DMS 273 (cell line): ENCODE measurements at regions not wholly inside any gene's neighbourhood (a gene's known extent, or its start where the extent isn't known, plus 50 kb on each side); places are given as distances from the start of the nearest gene placed in this dataset.
A peak's percentile ranks its signal among the peaks of the same experiment; 100 is the strongest.

Experiments
- DNase-seq: peaks from one replicate; lab custom pipeline; 2025; ENCODE audit not compliant: unreplicated experiment; lab: John Stamatoyannopoulos, UW

- DNase-seq: peak; percentile 94
Observed at GRCh38 chr2:15040429-15041084, 408.0 kb downstream of the LRATD1 start.

GRCh38 chr2:15041429-15041837 lies 408.9 kb downstream of the LRATD1 start:
- DNase-seq: peak; percentile 92

GRCh38 chr2:15042801-15043217 lies 410.3 kb downstream of the LRATD1 start:
- DNase-seq: peak; percentile 52

- peak; percentile 47 for DNase-seq
Observed at GRCh38 chr2:15043336-15044058, 411.0 kb downstream of the LRATD1 start.

- DNase-seq: no peak
Observed at GRCh38 chr2:15045054-15045453, 412.5 kb downstream of the LRATD1 start.

- no peak for DNase-seq
Observed at GRCh38 chr2:15047184-15047583, 414.7 kb downstream of the LRATD1 start.

GRCh38 chr2:15048000-15048399 lies 415.5 kb downstream of the LRATD1 start:
- peak; percentile 39 for DNase-seq

GRCh38 chr2:15049096-15049993 lies 416.8 kb downstream of the LRATD1 start:
- peak; percentile 19 for DNase-seq

GRCh38 chr2:15050483-15050882 lies 418.0 kb downstream of the LRATD1 start:
- peak; percentile 95 for DNase-seq

- no peak for DNase-seq
Observed at GRCh38 chr2:15053542-15053941, 421.0 kb downstream of the LRATD1 start.

- DNase-seq: peak; percentile 55
Observed at GRCh38 chr2:15058015-15058720, 425.7 kb downstream of the LRATD1 start.

GRCh38 chr2:15058721-15059157 lies 426.2 kb downstream of the LRATD1 start:
- DNase-seq: no peak

GRCh38 chr2:15059870-15060512 lies 427.5 kb downstream of the LRATD1 start:
- DNase-seq: no peak

- DNase-seq: no peak
Observed at GRCh38 chr2:15061268-15061667, 428.8 kb downstream of the LRATD1 start.

- DNase-seq: no peak
Observed at GRCh38 chr2:15066138-15066537, 433.6 kb downstream of the LRATD1 start.

- no peak for DNase-seq
Observed at GRCh38 chr2:15069149-15069548, 436.6 kb downstream of the LRATD1 start.

GRCh38 chr2:15072836-15073235 lies 440.3 kb downstream of the LRATD1 start:
- no peak for DNase-seq

GRCh38 chr2:15073664-15074063 lies 441.1 kb downstream of the LRATD1 start:
- DNase-seq: no peak

GRCh38 chr2:15074319-15074718 lies 441.8 kb downstream of the LRATD1 start:
- no peak for DNase-seq
